GM18907 (cell line): ENCODE measurements at regions not wholly inside any gene's neighbourhood (a gene's known extent, or its start where the extent isn't known, plus 50 kb on each side); places are given as distances from the start of the nearest gene placed in this dataset.
"Not testable (repeated sequence)": the region's sequence is repeated elsewhere in the genome, so short reads cannot be mapped to it uniquely, and the experiment has no call there.

ENCODE experiments used
- ATAC-seq: cut with Tn5 transposase; IDR thresholded peaks from one replicate; pipeline ENCODE4 v1.9.1; 2021; ENCODE audit warnings: mild to moderate bottlenecking, moderate library complexity; ENCODE audit not compliant: unreplicated experiment

GRCh38 chr10:65786279-65786678 lies 1139.6 kb upstream of the LRRTM3 start:
- no peak for ATAC-seq

DNA sequence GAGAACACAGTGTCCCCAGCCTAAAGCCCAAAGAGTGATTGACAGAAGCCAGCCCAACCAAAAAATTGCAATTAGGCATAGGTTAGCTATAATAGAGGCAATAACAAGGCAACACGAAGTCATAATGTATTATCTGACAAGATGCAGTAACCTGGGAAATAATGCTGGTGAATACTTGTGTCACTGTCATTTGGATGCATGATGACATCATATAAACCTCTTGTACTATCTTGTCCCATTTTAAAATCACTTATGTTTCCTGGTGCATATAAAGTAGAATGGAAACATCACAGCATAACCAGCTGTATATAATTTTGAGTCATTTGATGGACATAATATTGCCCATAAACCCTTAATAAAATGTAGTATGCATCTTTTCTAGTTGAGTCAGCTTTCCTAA lies 1138.3 kb upstream of the LRRTM3 start:
- no peak for ATAC-seq

GRCh38 chr10:65788271-65788670 lies 1137.6 kb upstream of the LRRTM3 start:
- ATAC-seq = no peak

- no peak for ATAC-seq
Observed at GRCh38 chr10:65791979-65792378, 1133.9 kb upstream of the LRRTM3 start.

DNA sequence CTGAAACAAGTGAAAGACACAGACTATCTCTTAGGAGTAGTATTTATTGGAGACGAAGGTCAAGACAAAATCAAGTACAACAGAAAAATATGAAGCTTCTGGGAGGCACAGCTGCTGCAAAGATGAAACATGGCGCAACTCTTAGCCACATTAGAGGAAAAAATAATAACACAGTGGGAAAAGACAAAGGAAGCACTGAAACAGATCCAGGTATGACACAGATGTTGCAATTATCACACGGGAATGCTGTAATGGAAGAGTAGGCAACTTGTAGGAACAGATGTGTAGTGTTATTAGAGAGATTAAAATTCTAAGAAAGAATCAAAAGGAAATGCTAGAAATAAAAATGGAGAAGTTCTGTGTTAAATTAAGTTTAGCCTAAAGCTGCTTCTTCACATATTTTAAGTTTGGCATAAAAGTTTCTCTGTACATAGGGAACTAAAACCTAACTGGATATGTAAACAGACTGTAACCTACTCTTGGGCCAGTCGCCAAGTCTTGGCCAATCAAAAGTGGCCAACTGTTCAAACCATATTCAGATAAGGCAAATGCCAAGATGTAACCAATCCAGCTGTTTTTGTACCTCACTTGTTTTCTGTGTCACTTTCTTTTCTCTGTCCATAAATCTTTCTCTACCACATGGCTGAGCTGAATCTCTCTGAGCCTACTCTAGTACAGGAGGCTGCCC lies 1132.0 kb upstream of the LRRTM3 start:
- no peak for ATAC-seq

GRCh38 chr10:65794861-65795260 lies 1131.0 kb upstream of the LRRTM3 start:
- not testable (repeated sequence) for ATAC-seq

GRCh38 chr10:65796472-65796871 lies 1129.4 kb upstream of the LRRTM3 start:
- no peak for ATAC-seq

DNA sequence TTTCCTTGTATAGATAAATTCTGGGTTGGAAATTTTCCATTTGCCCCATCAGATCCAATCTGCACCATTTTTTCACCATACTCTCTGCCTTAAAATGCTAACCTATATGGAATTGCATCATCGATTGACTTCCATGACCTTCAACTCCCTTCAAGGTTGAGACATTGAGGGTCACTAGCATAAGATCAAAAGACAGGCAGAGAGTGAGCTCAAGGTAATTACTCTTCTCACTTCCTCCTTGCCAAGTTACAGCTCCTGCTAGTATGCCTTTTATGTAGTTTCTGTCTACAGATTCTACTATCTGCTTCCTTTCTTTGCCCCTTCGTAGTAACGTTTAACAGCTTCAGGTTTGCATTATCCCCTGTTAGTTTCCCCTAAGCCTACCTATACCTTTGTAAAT lies 1127.7 kb upstream of the LRRTM3 start:
- no peak for ATAC-seq

GRCh38 chr10:65802391-65802790 lies 1123.4 kb upstream of the LRRTM3 start:
- ATAC-seq = no peak

DNA sequence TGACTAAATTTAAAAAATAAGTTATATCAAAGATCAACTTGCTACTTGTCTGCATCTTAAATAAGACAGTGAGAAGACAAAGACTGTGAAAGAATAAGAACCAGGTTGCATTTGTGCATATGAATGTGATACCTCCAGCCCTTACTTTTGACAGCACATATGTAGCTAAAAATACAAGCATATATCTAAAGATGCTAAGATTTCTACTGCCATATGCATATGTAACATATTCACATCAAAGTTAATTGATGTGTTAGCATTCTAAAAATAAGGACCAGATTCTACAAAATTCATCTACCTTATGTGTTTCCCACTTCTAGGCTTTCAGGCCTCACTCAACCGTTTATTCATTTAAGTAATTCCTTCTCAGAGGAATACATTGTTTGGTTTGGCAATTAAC lies 1120.3 kb upstream of the LRRTM3 start:
- ATAC-seq = no peak

DNA sequence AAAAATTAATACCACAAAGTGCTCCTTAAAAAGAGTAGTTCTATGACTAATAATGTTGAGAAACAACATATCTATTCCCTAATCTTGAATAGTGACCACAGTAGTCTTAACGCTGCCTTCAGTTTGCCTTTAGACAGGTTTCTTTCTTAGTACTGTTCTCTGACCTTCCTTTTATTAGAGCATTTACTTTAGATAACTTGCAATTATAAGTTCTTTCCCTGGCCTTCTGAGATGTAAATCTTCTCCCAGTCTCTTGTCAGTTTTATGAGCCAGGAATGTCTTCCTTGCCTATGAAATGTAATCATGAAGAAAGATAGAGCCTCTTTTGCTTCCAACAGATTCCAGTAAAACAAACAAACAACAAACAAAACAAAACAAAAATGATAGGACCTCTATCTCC lies 1119.8 kb upstream of the LRRTM3 start:
- ATAC-seq = no peak

GRCh38 chr10:65808687-65809333 lies 1117.0 kb upstream of the LRRTM3 start:
- ATAC-seq = no peak

- ATAC-seq = no peak
Observed at GRCh38 chr10:65811931-65812525, 1113.8 kb upstream of the LRRTM3 start.

GRCh38 chr10:65816536-65816935 lies 1109.3 kb upstream of the LRRTM3 start:
- ATAC-seq = no peak

- ATAC-seq = no peak
Observed at GRCh38 chr10:65818990-65819389, 1106.8 kb upstream of the LRRTM3 start.

DNA sequence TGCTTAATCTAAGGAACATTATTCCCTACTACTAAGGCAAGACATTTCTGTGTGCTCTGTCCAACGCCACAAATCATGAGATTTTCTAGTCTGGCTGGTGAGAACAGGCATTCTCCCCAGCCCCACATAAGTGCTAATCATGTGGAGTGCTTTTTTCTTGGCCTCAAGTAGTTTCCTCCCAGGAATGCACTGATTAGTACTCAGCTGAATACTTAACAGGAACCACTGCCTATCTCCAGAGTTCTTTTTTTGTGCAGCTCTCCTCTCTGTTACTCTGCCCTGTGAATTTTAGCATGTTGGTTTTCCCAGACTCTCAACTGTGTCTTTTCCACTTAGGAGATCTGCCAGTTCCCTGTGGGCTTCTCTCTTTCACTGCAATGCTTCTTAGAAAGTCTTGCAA lies 1098.5 kb upstream of the LRRTM3 start:
- ATAC-seq = no peak

GRCh38 chr10:65838811-65839210 lies 1087.0 kb upstream of the LRRTM3 start:
- ATAC-seq = no peak

GRCh38 chr10:65843203-65843602 lies 1082.6 kb upstream of the LRRTM3 start:
- ATAC-seq = no peak

GRCh38 chr10:65845916-65846315 lies 1079.9 kb upstream of the LRRTM3 start:
- no peak for ATAC-seq

- no peak for ATAC-seq
Observed at GRCh38 chr10:65846541-65846940, 1079.3 kb upstream of the LRRTM3 start.

DNA sequence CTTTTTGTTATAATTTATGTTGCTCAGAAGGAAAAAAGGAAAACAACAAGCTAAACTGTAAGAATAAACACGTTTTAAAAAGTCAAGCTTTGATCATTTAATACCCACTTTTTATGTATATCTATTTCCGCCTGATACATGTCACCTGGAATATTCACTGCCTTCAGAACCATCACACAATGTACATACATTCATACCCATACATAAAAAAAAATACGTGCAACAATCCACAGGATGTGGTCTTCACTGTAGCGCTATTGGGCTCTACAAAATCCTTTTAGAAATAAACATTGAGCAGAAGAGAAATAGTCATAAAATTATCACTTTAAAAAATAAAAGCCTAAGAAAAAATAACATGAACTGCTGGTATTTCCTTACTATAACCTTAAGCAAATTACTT lies 1078.9 kb upstream of the LRRTM3 start:
- no peak for ATAC-seq

DNA sequence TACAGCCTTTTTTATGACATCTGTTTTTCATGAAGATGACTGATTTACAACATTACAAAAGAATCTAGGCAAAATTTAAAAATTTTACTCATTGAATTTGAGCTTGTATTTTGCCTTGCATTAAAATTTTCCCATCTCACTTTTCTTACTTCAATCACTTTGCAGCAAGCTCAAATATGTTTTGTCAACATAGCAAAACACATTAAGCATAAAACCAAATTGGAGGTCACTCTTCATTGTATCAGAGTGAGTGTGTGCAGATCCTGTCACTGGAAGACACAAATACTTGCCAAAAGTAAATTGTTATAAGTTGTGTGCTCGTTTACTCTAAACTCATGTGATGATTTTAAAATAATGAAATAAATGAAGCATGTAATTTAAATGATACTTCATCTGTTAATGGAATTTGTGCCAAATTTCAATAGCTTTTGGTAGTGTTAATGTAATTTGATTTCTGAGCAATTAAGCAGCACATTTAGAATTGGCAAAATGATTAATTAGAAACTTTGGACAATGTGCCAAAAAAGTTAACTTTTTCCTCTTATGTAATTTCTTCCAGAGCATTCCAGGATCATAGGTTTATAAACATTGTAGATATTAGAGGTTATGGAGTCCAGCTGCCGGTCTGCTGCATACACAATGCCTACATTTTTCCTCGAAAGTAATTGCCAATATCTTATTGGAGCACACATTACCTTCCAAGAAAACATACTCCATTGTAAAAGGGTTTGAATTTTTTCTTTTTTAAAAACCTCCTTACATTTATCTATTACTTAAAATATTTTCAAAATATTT lies 1078.2 kb upstream of the LRRTM3 start:
- ATAC-seq = no peak
